Smooth muscle cell (in vitro differentiated cells): ENCODE measurements at regions not wholly inside any gene's neighbourhood (a gene's known extent, or its start where the extent isn't known, plus 50 kb on each side); places are given as distances from the start of the nearest gene placed in this dataset.

Experiments
- DNase-seq: peaks from one replicate; lab custom pipeline; 2025; ENCODE audit not compliant: unreplicated experiment; lab: John Stamatoyannopoulos, UW
- H2AFZ ChIP-seq: fragments of 200-600 bp; sonication (generic); 2 replicates; pipeline ENCODE4 v1.6.0; 2016; ENCODE audit warnings: antibody characterized with exemption, low read depth, mild to moderate bottlenecking
- H3F3A ChIP-seq: fragments of 200-600 bp; sonication (generic); 2 replicates; pipeline ENCODE4 v1.6.0; 2017; ENCODE audit warnings: antibody characterized with exemption, low read depth
- H3K27ac ChIP-seq: fragments of 200-600 bp; sonication (generic); 2 replicates; pipeline ENCODE4 v1.5.1; 2016; ENCODE audit warnings: low read depth, mild to moderate bottlenecking
- H3K27me3 ChIP-seq: fragments of 200-600 bp; sonication (generic); 2 replicates; pipeline ENCODE4 v1.6.1; 2016; ENCODE audit warnings: low read depth, mild to moderate bottlenecking
- H3K36me3 ChIP-seq: fragments of 200-600 bp; sonication (generic); 2 replicates; pipeline ENCODE4 v1.5.1; 2016; ENCODE audit warnings: low read depth
- H3K4me1 ChIP-seq: fragments of 200-600 bp; sonication (generic); 2 replicates; pipeline ENCODE4 v1.5.1; 2016; ENCODE audit warnings: low read depth
- H3K4me2 ChIP-seq: fragments of 200-600 bp; sonication (generic); 2 replicates; pipeline ENCODE4 v1.6.0; 2016; ENCODE audit warnings: mild to moderate bottlenecking
- H3K4me3 ChIP-seq: fragments of 200-600 bp; sonication (generic); 2 replicates; pipeline ENCODE4 v1.5.1; 2016; ENCODE audit warnings: mild to moderate bottlenecking
- H3K79me2 ChIP-seq: fragments of 200-600 bp; sonication (generic); 2 replicates; pipeline ENCODE4 v1.6.0; 2016; ENCODE audit warnings: low read depth, mild to moderate bottlenecking
- H3K9ac ChIP-seq: fragments of 200-600 bp; sonication (generic); 2 replicates; pipeline ENCODE4 v1.6.0; 2016; ENCODE audit warnings: low read depth
- H3K9me3 ChIP-seq: fragments of 200-600 bp; sonication (generic); replicated peaks from 2 replicates; pipeline ENCODE4 v1.5.1; 2016; ENCODE audit warnings: low read depth
- H4K20me1 ChIP-seq: fragments of 200-600 bp; sonication (generic); 2 replicates; pipeline ENCODE4 v1.6.0; 2016; ENCODE audit warnings: low read depth
- WGBS: methylation state at CpG from one replicate; pipeline ENCODE4 v1.1.7; 2016; ENCODE audit warnings: low lambda C conversion rate; 5-methylcytosine and 5-hydroxymethylcytosine counted together
- TF ChIP-seq, protein P1 (sequence below): fragments of 200-600 bp; sonication (generic); IDR thresholded peaks from 2 replicates; pipeline ENCODE4 v1.5.1; 2017; ENCODE audit warnings: borderline replicate concordance, mild to moderate bottlenecking, antibody characterized with exemption; ENCODE audit not compliant: insufficient read depth, poor library complexity, severe bottlenecking

DNA sequence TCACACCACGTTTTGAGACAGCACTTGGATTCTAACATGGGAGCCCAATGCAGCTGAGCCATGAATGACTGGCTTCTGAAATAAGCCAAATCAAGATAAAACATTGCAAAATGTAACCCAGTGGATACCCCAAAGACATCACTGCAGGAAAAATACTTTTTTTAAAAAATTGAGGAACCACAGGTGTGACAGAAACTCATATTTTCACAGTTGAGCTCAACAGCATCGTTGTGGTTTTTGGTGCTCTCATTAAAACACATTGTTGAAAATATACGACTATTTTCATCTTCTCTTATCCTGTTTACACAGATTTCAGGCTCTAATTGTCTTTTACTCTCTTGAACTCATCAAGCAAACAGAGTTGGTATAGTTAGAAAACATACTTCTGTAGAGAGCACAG is 429.3 kb upstream of the VRK2 start:
- H3K9me3 ChIP-seq: no peaks in the 10 kb centered on the region

DNA sequence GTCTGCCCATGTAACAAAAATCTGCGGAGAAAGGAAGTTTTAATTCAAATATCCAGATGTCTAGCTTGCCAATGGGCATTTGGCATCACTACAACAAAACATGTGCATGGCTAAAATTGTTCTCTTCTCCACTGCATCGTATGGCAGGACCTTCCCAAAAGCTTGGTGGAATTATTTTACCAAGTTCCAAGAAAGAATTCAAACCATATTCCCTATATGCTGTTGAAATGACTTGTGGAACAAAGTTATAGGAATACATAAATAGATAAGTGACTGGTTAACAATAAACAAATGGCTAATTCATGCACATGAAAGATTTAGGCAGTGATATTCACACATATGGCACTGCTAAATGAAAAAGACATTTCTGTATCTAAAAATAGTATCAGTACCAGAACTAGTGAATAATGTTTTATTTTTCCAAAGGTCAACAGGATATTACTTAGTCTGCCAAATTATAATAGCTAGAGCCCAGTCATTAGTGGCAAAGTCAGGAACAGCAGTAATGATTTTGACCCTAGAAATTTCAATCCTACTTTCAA is 425.4 kb upstream of the VRK2 start:
- TF ChIP-seq, protein P1, sequence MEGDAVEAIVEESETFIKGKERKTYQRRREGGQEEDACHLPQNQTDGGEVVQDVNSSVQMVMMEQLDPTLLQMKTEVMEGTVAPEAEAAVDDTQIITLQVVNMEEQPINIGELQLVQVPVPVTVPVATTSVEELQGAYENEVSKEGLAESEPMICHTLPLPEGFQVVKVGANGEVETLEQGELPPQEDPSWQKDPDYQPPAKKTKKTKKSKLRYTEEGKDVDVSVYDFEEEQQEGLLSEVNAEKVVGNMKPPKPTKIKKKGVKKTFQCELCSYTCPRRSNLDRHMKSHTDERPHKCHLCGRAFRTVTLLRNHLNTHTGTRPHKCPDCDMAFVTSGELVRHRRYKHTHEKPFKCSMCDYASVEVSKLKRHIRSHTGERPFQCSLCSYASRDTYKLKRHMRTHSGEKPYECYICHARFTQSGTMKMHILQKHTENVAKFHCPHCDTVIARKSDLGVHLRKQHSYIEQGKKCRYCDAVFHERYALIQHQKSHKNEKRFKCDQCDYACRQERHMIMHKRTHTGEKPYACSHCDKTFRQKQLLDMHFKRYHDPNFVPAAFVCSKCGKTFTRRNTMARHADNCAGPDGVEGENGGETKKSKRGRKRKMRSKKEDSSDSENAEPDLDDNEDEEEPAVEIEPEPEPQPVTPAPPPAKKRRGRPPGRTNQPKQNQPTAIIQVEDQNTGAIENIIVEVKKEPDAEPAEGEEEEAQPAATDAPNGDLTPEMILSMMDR: no peak
- no peak overlapping the region for H3K9ac ChIP-seq
- DNase-seq: no peak

More for the DNA sequence above, 429.3 kb upstream of the VRK2 start:
- Histone ChIP-seq H3K27ac (no peak overlapping the region), H2AFZ (no peak overlapping the region), H3K4me3 (no peak overlapping the region), H3K36me3 (no peaks in the 10 kb centered on the region), H3K79me2 (no peaks in the 10 kb centered on the region), H3F3A (no peaks in the 10 kb centered on the region), H3K4me2 (no peak overlapping the region), H3K27me3 (no peaks in the 10 kb centered on the region), H3K4me1 (no peaks in the 10 kb centered on the region), H4K20me1 (no peaks in the 10 kb centered on the region), H3K9ac (no peak overlapping the region)
- no peak for DNase-seq
- TF ChIP-seq, protein P1: no peak
- 87% methylated on average over 3 of the region's 3 CpGs for WGBS

DNA sequence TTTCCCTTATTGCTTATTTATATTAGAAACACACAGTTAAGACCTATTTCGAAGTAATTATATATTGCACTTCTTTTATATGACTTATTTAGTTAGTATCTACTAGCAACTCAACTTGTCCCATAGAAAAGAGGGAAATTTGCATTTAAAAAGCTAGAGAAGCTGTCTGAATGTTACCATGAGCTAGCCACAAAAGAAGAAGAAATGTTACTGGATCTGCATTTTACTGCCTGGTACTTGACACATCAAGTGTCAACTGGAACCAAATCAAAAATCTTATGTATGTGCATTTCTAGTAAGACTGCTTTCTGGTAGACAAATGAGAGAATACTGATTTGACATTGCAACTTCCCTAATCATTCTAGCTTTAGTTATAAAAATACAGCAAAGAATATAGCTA is 424.6 kb upstream of the VRK2 start:
- Histone ChIP-seq H3K79me2 (no peaks in the 10 kb centered on the region), H3K4me2 (no peak overlapping the region), H3F3A (no peaks in the 10 kb centered on the region), H3K4me3 (no peak overlapping the region), H3K4me1 (no peaks in the 10 kb centered on the region), H3K9ac (no peak overlapping the region), H3K36me3 (no peaks in the 10 kb centered on the region), H3K27ac (no peak overlapping the region), H2AFZ (no peak overlapping the region), H4K20me1 (no peaks in the 10 kb centered on the region), H3K27me3 (no peaks in the 10 kb centered on the region), H3K9me3 (no peaks in the 10 kb centered on the region)
- DNase-seq: no peak
- WGBS: 70% methylated on average over 1 of the region's 1 CpG
- TF ChIP-seq, protein P1: no peak

More for the DNA sequence above, 425.4 kb upstream of the VRK2 start:
- Histone ChIP-seq H3F3A (no peaks in the 10 kb centered on the region), H3K4me1 (no peaks in the 10 kb centered on the region), H3K4me2 (no peak overlapping the region), H3K36me3 (no peaks in the 10 kb centered on the region), H3K27ac (no peak overlapping the region), H2AFZ (no peak overlapping the region), H3K79me2 (no peaks in the 10 kb centered on the region), H4K20me1 (no peaks in the 10 kb centered on the region), H3K4me3 (no peak overlapping the region), H3K27me3 (no peaks in the 10 kb centered on the region), H3K9me3 (no peaks in the 10 kb centered on the region)
- 39% methylated on average over 2 of the region's 2 CpGs for WGBS

DNA sequence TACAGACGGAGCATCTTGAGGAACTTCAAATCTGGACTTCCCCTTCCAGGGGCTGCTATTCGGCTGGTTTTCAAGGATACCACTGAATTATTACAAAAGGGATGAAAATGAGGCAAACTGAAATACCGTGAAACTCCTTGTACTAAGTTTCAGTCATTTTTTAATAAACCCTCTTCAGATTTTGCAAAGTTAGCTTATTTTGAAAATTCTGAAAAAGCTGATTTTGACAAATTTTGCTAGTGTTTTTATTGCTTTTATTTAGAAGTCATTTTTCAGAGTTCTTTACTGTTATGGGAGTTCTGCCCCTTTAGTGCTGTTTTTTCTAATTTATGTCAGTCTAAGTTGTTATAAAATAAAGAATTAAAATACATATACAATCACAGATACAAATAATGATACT is 390.4 kb upstream of the VRK2 start:
- WGBS: 96% methylated on average over 3 of the region's 3 CpGs
- Histone ChIP-seq H2AFZ (no peak overlapping the region), H3K4me3 (no peak overlapping the region), H3F3A (no peaks in the 10 kb centered on the region), H3K9me3 (no peaks in the 10 kb centered on the region), H3K79me2 (no peaks in the 10 kb centered on the region), H3K4me1 (no peaks in the 10 kb centered on the region), H3K36me3 (no peaks in the 10 kb centered on the region), H3K9ac (no peak overlapping the region), H3K27me3 (no peaks in the 10 kb centered on the region), H3K4me2 (no peak overlapping the region), H4K20me1 (no peaks in the 10 kb centered on the region), H3K27ac (no peak overlapping the region)
- TF ChIP-seq, protein P1: no peak
- no peak for DNase-seq
